GM21390 (cell line): ENCODE measurements at regions not wholly inside any gene's neighbourhood (a gene's known extent, or its start where the extent isn't known, plus 50 kb on each side); places are given as distances from the start of the nearest gene placed in this dataset.

Source experiments
- ATAC-seq: cut with Tn5 transposase; IDR thresholded peaks from one replicate; pipeline ENCODE4 v1.9.1; 2021; ENCODE audit not compliant: unreplicated experiment

- ATAC-seq, result no peak
Measured at GRCh38 chr15:57821826-57822225, 115.3 kb downstream of the POLR2M start.

- ATAC-seq, result no peak
Measured at GRCh38 chr15:57823325-57823882, 116.9 kb downstream of the POLR2M start.

- ATAC-seq, result no peak
Measured at GRCh38 chr15:57824186-57824585, 117.7 kb downstream of the POLR2M start.

GRCh38 chr15:57827021-57827420 lies 120.5 kb downstream of the POLR2M start:
- no peak for ATAC-seq

GRCh38 chr15:57827971-57828370 lies 121.5 kb downstream of the POLR2M start:
- ATAC-seq, result no peak

- no peak for ATAC-seq
Measured at GRCh38 chr15:57832183-57832582, 125.7 kb downstream of the POLR2M start.

- ATAC-seq, result no peak
Measured at GRCh38 chr15:57835119-57835518, 128.6 kb downstream of the POLR2M start.

- no peak for ATAC-seq
Measured at GRCh38 chr15:57849317-57849716, 142.8 kb downstream of the POLR2M start.

GRCh38 chr15:57854531-57854930 lies 148.0 kb downstream of the POLR2M start:
- no peak for ATAC-seq

- ATAC-seq, result no peak
Measured at GRCh38 chr15:57857871-57858270, 151.4 kb downstream of the POLR2M start.

- ATAC-seq, result no peak
Measured at GRCh38 chr15:57859130-57859685, 152.7 kb downstream of the POLR2M start.

- no peak for ATAC-seq
Measured at GRCh38 chr15:57861034-57861638, 154.6 kb downstream of the POLR2M start.

GRCh38 chr15:57861815-57862586 lies 155.5 kb downstream of the POLR2M start:
- no peak for ATAC-seq

- ATAC-seq, result no peak
Measured at GRCh38 chr15:57862761-57863160, 156.2 kb downstream of the POLR2M start.

- ATAC-seq, result no peak
Measured at GRCh38 chr15:57865294-57865693, 158.8 kb downstream of the POLR2M start.

GRCh38 chr15:57866149-57866736 lies 159.7 kb downstream of the POLR2M start:
- ATAC-seq, result peak; percentile 57

- ATAC-seq, result no peak
Measured at GRCh38 chr15:57867970-57868798, 161.7 kb downstream of the POLR2M start.

- no peak for ATAC-seq
Measured at GRCh38 chr15:57870667-57871066, 164.2 kb downstream of the POLR2M start.

GRCh38 chr15:57872281-57873030 lies 165.9 kb downstream of the POLR2M start:
- no peak for ATAC-seq

GRCh38 chr15:57873564-57874209 lies 167.2 kb downstream of the POLR2M start:
- no peak for ATAC-seq
